ENCODE measurements at regions not wholly inside any gene's neighbourhood (a gene's known extent, or its start where the extent isn't known, plus 50 kb on each side); places are given as distances from the start of the nearest gene placed in this dataset.

DNA sequence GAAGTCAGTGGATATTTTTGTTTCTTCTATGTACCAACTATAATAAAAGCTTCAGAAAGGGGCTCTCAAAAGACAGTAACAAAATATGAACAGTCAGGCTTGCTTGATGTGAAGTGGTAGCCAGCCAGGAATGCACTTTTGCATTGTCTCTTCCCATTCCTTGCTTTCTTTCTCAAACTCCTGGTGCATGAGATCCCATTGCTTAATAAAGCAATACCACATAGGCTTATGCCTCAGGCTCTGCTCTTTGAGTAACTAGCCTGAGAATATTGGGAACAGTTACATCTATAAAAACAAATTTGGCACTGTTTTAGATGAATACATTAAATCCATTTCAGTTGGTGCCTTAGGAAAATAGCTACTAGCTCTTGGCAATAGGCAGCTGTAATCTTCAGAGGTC, 62.6 kb upstream of the ST6GAL2 start:
- H3F3A ChIP-seq (ENCODE audit: control insufficient read depth, insufficient read depth): no peaks in the 10 kb centered on the region
- no peaks in the 10 kb centered on the region for H3K9me2 ChIP-seq (replicated peaks; ENCODE audit: control insufficient read depth, low read length)
- H3K4me3 ChIP-seq (ENCODE audit: low read length): no peak overlapping the region
- no peaks in the 10 kb centered on the region for H3K79me2 ChIP-seq (ENCODE audit: control insufficient read depth, low read length)
- no peak overlapping the region for H3K4me2 ChIP-seq (ENCODE audit: low read length)
- no peaks in the 10 kb centered on the region for H3K9me3 ChIP-seq (ENCODE audit: control insufficient read depth, insufficient read depth, low read length)
- H3K4me1 ChIP-seq (ENCODE audit: control insufficient read depth, low read length): no peaks in the 10 kb centered on the region
- TF ChIP-seq, protein P1, sequence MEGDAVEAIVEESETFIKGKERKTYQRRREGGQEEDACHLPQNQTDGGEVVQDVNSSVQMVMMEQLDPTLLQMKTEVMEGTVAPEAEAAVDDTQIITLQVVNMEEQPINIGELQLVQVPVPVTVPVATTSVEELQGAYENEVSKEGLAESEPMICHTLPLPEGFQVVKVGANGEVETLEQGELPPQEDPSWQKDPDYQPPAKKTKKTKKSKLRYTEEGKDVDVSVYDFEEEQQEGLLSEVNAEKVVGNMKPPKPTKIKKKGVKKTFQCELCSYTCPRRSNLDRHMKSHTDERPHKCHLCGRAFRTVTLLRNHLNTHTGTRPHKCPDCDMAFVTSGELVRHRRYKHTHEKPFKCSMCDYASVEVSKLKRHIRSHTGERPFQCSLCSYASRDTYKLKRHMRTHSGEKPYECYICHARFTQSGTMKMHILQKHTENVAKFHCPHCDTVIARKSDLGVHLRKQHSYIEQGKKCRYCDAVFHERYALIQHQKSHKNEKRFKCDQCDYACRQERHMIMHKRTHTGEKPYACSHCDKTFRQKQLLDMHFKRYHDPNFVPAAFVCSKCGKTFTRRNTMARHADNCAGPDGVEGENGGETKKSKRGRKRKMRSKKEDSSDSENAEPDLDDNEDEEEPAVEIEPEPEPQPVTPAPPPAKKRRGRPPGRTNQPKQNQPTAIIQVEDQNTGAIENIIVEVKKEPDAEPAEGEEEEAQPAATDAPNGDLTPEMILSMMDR (IDR thresholded peaks at IDR 0.05; ENCODE audit: low read depth, low read length, poor library complexity, severe bottlenecking): no peak
- no peak for TF ChIP-seq EZH2phosphoT487 (IDR thresholded peaks at IDR 0.05; ENCODE audit: borderline replicate concordance, low read length)
- no peak overlapping the region for H3K27ac ChIP-seq (ENCODE audit: low read depth, low read length)
- H3K27me3 ChIP-seq (ENCODE audit: control insufficient read depth, low read length): no peaks in the 10 kb centered on the region
- H4K20me1 ChIP-seq (ENCODE audit: control insufficient read depth, insufficient read depth, low read depth, low read length): no peaks in the 10 kb centered on the region
- no peaks in the 10 kb centered on the region for H3K36me3 ChIP-seq (ENCODE audit: control insufficient read depth, low read length)

DNA sequence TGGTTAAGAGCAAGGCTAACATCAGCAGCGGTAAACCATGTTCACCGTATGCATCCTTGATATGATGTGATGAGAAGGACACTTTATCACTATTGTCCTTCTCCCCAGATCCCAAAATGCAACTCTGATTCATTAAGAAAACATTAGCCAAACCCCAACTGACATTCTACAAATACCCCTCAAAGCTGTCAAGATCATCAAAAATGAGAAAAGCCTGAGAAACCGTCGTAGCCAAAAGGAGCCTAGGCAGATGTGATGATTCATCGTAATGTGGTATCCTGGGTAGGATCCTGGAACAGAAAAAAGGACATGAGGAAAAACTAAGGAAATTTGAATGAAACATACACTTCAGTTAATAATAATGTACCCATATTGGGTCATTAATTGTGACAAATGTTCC, 67.3 kb upstream of the ST6GAL2 start:
- Histone ChIP-seq H3K4me1 (ENCODE audit: control insufficient read depth, low read length) (no peaks in the 10 kb centered on the region), H3K79me2 (ENCODE audit: control insufficient read depth, low read length) (no peaks in the 10 kb centered on the region), H3K9me2 (replicated peaks; ENCODE audit: control insufficient read depth, low read length) (no peaks in the 10 kb centered on the region), H3K9me3 (ENCODE audit: control insufficient read depth, insufficient read depth, low read length) (no peaks in the 10 kb centered on the region), H3F3A (ENCODE audit: control insufficient read depth, insufficient read depth) (no peaks in the 10 kb centered on the region), H3K27me3 (ENCODE audit: control insufficient read depth, low read length) (no peaks in the 10 kb centered on the region), H3K36me3 (ENCODE audit: control insufficient read depth, low read length) (no peaks in the 10 kb centered on the region), H4K20me1 (ENCODE audit: control insufficient read depth, insufficient read depth, low read depth, low read length) (no peaks in the 10 kb centered on the region), H3K4me3 (ENCODE audit: low read length) (no peak overlapping the region), H3K27ac (ENCODE audit: low read depth, low read length) (no peak overlapping the region), H3K4me2 (ENCODE audit: low read length) (no peak overlapping the region)
- TF ChIP-seq, protein P1 (IDR thresholded peaks at IDR 0.05; ENCODE audit: low read depth, low read length, poor library complexity, severe bottlenecking): no peak
- no peak for TF ChIP-seq EZH2phosphoT487 (IDR thresholded peaks at IDR 0.05; ENCODE audit: borderline replicate concordance, low read length)

DNA sequence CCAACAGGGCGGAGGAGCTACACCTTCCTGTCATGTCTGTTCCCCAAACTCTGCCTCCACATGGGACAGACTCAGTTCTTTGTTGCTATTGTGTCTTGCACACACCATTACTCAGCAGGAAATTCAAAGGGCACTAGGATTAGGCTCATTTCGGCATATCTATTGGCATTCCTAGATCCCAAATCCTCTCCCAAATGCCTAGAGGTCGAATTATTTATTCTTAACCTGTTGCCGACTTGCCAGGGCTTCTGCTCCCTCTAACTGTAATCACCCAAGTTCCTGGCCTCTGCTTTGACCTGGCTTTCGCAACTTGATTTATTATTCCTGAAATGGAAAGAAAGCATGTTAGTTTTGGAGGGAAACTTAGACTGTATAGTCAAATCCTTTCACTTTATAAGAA, 67.8 kb upstream of the ST6GAL2 start:
- H3K4me1 ChIP-seq (ENCODE audit: control insufficient read depth, low read length): no peaks in the 10 kb centered on the region
- no peaks in the 10 kb centered on the region for H3K9me2 ChIP-seq (replicated peaks; ENCODE audit: control insufficient read depth, low read length)
- H3K36me3 ChIP-seq (ENCODE audit: control insufficient read depth, low read length): no peaks in the 10 kb centered on the region
- no peaks in the 10 kb centered on the region for H3F3A ChIP-seq (ENCODE audit: control insufficient read depth, insufficient read depth)
- H3K4me2 ChIP-seq (ENCODE audit: low read length): no peak overlapping the region
- no peaks in the 10 kb centered on the region for H4K20me1 ChIP-seq (ENCODE audit: control insufficient read depth, insufficient read depth, low read depth, low read length)
- TF ChIP-seq, protein P1 (IDR thresholded peaks at IDR 0.05; ENCODE audit: low read depth, low read length, poor library complexity, severe bottlenecking): no peak
- no peak for TF ChIP-seq EZH2phosphoT487 (IDR thresholded peaks at IDR 0.05; ENCODE audit: borderline replicate concordance, low read length)
- no peaks in the 10 kb centered on the region for H3K79me2 ChIP-seq (ENCODE audit: control insufficient read depth, low read length)
- no peak overlapping the region for H3K27ac ChIP-seq (ENCODE audit: low read depth, low read length)
- H3K9me3 ChIP-seq (ENCODE audit: control insufficient read depth, insufficient read depth, low read length): no peaks in the 10 kb centered on the region
- H3K27me3 ChIP-seq (ENCODE audit: control insufficient read depth, low read length): no peaks in the 10 kb centered on the region
- H3K4me3 ChIP-seq (ENCODE audit: low read length): no peak overlapping the region

DNA sequence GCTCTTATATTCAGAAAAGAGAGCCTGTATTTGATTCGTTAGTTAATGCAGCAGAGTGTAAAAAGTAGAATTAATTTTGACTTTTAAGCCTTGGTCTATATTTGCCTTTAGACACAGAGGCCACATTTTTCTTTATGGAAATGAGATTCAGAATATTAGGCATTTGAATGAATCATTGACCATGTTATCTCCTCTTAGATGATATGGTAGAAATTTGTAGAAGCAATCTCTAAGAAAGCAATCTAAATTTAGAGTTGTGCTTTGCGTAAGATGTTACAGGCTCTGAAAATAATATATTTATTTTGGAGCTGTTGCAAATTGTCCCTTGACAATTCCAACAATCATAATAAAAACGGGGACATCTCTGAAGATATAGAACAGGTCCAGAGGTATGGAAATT, 68.3 kb upstream of the ST6GAL2 start:
- TF ChIP-seq EZH2phosphoT487 (IDR thresholded peaks at IDR 0.05; ENCODE audit: borderline replicate concordance, low read length): no peak
- TF ChIP-seq, protein P1 (IDR thresholded peaks at IDR 0.05; ENCODE audit: low read depth, low read length, poor library complexity, severe bottlenecking): no peak
- H3K4me2 ChIP-seq (ENCODE audit: low read length): no peak overlapping the region
- H4K20me1 ChIP-seq (ENCODE audit: control insufficient read depth, insufficient read depth, low read depth, low read length): no peaks in the 10 kb centered on the region
- H3K4me3 ChIP-seq (ENCODE audit: low read length): no peak overlapping the region
- no peaks in the 10 kb centered on the region for H3K27me3 ChIP-seq (ENCODE audit: control insufficient read depth, low read length)
- no peaks in the 10 kb centered on the region for H3K4me1 ChIP-seq (ENCODE audit: control insufficient read depth, low read length)
- H3K27ac ChIP-seq (ENCODE audit: low read depth, low read length): no peak overlapping the region
- no peaks in the 10 kb centered on the region for H3K79me2 ChIP-seq (ENCODE audit: control insufficient read depth, low read length)
- no peaks in the 10 kb centered on the region for H3K9me2 ChIP-seq (replicated peaks; ENCODE audit: control insufficient read depth, low read length)
- H3K36me3 ChIP-seq (ENCODE audit: control insufficient read depth, low read length): no peaks in the 10 kb centered on the region
- H3K9me3 ChIP-seq (ENCODE audit: control insufficient read depth, insufficient read depth, low read length): no peaks in the 10 kb centered on the region
- H3F3A ChIP-seq (ENCODE audit: control insufficient read depth, insufficient read depth): no peaks in the 10 kb centered on the region
